HEK293T (cell line): ENCODE measurements at regions not wholly inside any gene's neighbourhood (a gene's known extent, or its start where the extent isn't known, plus 50 kb on each side); places are given as distances from the start of the nearest gene placed in this dataset.

Experiments used
- ARNT ChIP-seq: fragments of 450-650 bp; IDR thresholded peaks from 2 replicates; pipeline ENCODE4 v1.6.1; 2017; ENCODE audit warnings: mild to moderate bottlenecking
- BHLHE40 ChIP-seq: fragments of 450-650 bp; IDR thresholded peaks from 2 replicates; pipeline ENCODE4 v1.6.1; 2016; ENCODE audit warnings: mild to moderate bottlenecking, moderate library complexity, borderline replicate concordance
- FOXK2 ChIP-seq: fragments of 450-650 bp; IDR thresholded peaks from 2 replicates; pipeline ENCODE4 v1.6.1; 2016; ENCODE audit warnings: mild to moderate bottlenecking
- SP1 ChIP-seq: fragments of 450-650 bp; IDR thresholded peaks from 2 replicates; pipeline ENCODE4 v1.6.1; 2017

GRCh38 chr11:44404301-44404700 is 94.4 kb upstream of the ALX4 start:
- TF ChIP-seq SP1 (no peak), BHLHE40 (no peak), FOXK2 (no peak), ARNT (no peak)
